ENCODE measurements at regions not wholly inside any gene's neighbourhood (a gene's known extent, or its start where the extent isn't known, plus 50 kb on each side); places are given as distances from the start of the nearest gene placed in this dataset.

DNA sequence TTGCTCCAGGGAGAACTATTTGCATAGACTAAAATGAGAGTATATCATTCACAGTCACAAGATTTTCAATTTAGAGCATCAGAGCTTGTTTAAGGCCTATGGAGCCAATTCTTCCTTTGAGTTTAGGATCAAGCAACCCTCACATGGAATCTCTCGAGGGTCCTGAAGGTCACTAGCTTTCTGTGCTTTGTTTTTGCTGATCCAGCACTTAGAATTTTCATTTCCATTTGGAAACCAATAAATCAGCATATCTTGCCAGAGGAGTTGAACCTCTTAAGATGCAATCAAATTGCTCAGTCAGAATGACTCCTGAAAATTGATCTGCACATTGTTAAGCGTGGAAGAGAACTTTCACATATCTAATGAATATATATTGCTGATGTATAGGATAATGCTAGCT is 1039.6 kb downstream of the PDHA2 start:
- no peak for DNase-seq
- no peak overlapping the region for H3K27ac Mint-ChIP-seq
- H3K27me3 Mint-ChIP-seq: no peaks in the 10 kb centered on the region
- Histone ChIP-seq H3K27me3 (ENCODE audit: insufficient read depth, low read length, poor library complexity, severe bottlenecking) (no peaks in the 10 kb centered on the region), H3K9me3 (ENCODE audit: low read length) (no peaks in the 10 kb centered on the region), H3K4me1 (ENCODE audit: insufficient read depth, low read length) (no peaks in the 10 kb centered on the region), H3K36me3 (ENCODE audit: insufficient read depth, low read length) (no peaks in the 10 kb centered on the region), H3K4me3 (ENCODE audit: low read length) (no peak overlapping the region), H3K27ac (ENCODE audit: low read depth, low read length) (no peak overlapping the region)
- peaks cover 0 to 8% (median 6%) of the 10 kb centered on the region in 5 donors for H3K9me3 Mint-ChIP-seq
- ChIA-PET CTCF (no interaction called here), POLR2A (no interaction called here)
- no peaks in the 10 kb centered on the region for H3K4me1 Mint-ChIP-seq
- H3K4me3 Mint-ChIP-seq: no peak overlapping the region
- H3K36me3 Mint-ChIP-seq: no peaks in the 10 kb centered on the region

DNA sequence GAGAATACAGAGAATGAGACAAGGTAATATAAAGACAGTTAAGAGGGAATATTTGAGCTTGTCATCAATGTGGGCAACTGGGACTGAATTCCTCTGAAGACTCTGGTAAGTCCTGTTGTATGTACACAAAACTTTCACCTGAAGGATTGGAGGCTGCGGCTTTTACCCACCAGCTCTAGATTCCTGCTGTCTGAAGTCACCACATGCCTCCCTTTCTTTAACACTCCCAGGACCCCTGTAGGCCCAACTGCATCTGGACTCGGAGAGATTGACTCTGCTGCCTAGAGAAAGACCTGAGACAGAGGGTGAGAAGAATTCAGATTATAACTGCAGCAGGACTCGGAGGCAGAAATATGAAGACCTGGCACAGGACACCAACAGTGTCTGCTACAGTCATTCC is 1048.0 kb downstream of the PDHA2 start:
- POLR2A ChIA-PET: no interaction called here
- CTCF ChIA-PET: no interaction called here
- H3K27ac Mint-ChIP-seq: no peak overlapping the region

DNA sequence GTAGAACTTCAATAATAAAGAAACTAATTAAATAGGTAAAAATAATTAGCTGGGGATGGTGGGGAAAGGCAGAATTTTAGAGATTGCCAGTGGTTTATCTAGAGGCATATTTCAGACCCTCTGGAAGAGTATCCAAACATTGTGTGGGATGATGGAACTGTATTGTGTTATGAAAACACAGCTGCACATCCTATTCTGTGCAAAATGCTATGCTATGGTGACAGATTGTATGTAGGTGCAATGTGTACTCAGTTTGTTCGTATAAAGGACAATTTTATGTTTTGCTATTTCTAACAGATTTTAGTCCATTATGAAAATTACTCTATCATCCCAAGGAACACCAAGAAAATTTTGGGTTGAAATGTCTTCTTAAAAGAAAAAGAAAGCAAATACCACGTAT is 1054.7 kb downstream of the PDHA2 start:
- CTCF ChIA-PET: no interaction called here
- no peaks in the 10 kb centered on the region for H3K36me3 Mint-ChIP-seq
- no peak overlapping the region for H3K4me3 Mint-ChIP-seq
- H3K9me3 Mint-ChIP-seq: peaks cover 0 to 31% (median 2%) of the 10 kb centered on the region in 5 donors
- POLR2A ChIA-PET: no interaction called here
- H3K9me3 ChIP-seq (ENCODE audit: low read length): no peaks in the 10 kb centered on the region
- H3K4me3 ChIP-seq (ENCODE audit: low read length): no peak overlapping the region
- no peaks in the 10 kb centered on the region for H3K4me1 ChIP-seq (ENCODE audit: insufficient read depth, low read length)
- no peak overlapping the region for H3K27ac Mint-ChIP-seq
- H3K4me1 Mint-ChIP-seq: no peaks in the 10 kb centered on the region
- H3K27me3 ChIP-seq (ENCODE audit: insufficient read depth, low read length, poor library complexity, severe bottlenecking): no peaks in the 10 kb centered on the region
- no peaks in the 10 kb centered on the region for H3K36me3 ChIP-seq (ENCODE audit: insufficient read depth, low read length)
- H3K27me3 Mint-ChIP-seq: no peaks in the 10 kb centered on the region
- no peak for DNase-seq
- no peak overlapping the region for H3K27ac ChIP-seq (ENCODE audit: low read depth, low read length)

More for the DNA sequence above, 1048.0 kb downstream of the PDHA2 start:
- peaks cover 0 to 10% (median 0%) of the 10 kb centered on the region in 5 donors for H3K9me3 Mint-ChIP-seq
- no peaks in the 10 kb centered on the region for H3K36me3 Mint-ChIP-seq
- no peaks in the 10 kb centered on the region for H3K27me3 Mint-ChIP-seq
- Histone ChIP-seq H3K27ac (ENCODE audit: low read depth, low read length) (no peak overlapping the region), H3K4me1 (ENCODE audit: insufficient read depth, low read length) (no peaks in the 10 kb centered on the region), H3K4me3 (ENCODE audit: low read length) (no peak overlapping the region), H3K36me3 (ENCODE audit: insufficient read depth, low read length) (no peaks in the 10 kb centered on the region), H3K27me3 (ENCODE audit: insufficient read depth, low read length, poor library complexity, severe bottlenecking) (no peaks in the 10 kb centered on the region), H3K9me3 (ENCODE audit: low read length) (no peaks in the 10 kb centered on the region)
- H3K4me1 Mint-ChIP-seq: no peaks in the 10 kb centered on the region
- H3K4me3 Mint-ChIP-seq: no peak overlapping the region
- no peak for DNase-seq

DNA sequence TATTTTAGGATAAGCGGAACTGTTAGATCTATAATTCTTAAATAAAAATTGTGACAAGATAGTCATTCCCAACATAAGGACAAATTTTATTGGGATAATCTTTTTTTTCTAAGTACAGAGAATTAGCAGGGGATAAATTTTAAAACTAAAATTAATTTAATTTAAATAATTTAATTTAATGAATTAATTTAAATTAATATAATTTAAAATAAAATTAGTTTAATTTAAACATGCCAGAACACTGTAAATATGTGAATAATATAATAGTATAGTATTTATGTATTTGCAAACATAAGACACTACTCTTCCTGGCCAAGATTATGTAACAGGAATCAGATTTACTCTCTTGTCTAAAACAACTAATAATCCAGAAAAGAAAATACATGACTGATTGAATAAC is 1055.9 kb downstream of the PDHA2 start:
- no peak for DNase-seq
- H3K4me3 Mint-ChIP-seq: no peak overlapping the region
- H3K27ac ChIP-seq (ENCODE audit: low read depth, low read length): no peak overlapping the region
- CTCF ChIA-PET: no interaction called here
- no peaks in the 10 kb centered on the region for H3K4me1 Mint-ChIP-seq
- peaks cover 0 to 33% (median 2%) of the 10 kb centered on the region in 5 donors for H3K9me3 Mint-ChIP-seq
- H3K27me3 Mint-ChIP-seq: no peaks in the 10 kb centered on the region
- H3K36me3 ChIP-seq (ENCODE audit: insufficient read depth, low read length): no peaks in the 10 kb centered on the region
- no peaks in the 10 kb centered on the region for H3K9me3 ChIP-seq (ENCODE audit: low read length)
- POLR2A ChIA-PET: no interaction called here
- H3K36me3 Mint-ChIP-seq: no peaks in the 10 kb centered on the region
- no peak overlapping the region for H3K4me3 ChIP-seq (ENCODE audit: low read length)
- H3K27ac Mint-ChIP-seq: no peak overlapping the region
- no peaks in the 10 kb centered on the region for H3K27me3 ChIP-seq (ENCODE audit: insufficient read depth, low read length, poor library complexity, severe bottlenecking)
- H3K4me1 ChIP-seq (ENCODE audit: insufficient read depth, low read length): no peaks in the 10 kb centered on the region

DNA sequence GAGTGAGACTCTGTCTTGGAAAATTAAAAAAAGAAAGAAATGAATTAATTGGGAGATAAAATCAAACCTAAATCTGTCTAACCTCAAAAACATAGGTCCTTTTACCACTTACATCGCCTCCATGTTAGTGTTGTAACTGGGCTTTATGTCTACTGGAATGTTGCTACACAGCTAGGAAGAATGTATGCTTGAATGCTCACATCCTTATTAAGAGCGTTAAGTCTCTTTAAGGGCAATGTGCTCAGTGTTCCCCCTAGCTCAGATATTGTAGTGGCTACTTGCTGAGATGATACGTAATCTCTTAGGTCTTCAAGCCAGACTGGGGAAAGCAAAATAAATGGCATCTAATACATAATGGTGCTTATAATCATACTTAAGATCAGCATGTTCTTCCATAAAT is 1072.8 kb downstream of the PDHA2 start:
- Mint-ChIP-seq H3K4me1 (no peaks in the 10 kb centered on the region), H3K4me3 (no peak overlapping the region), H3K9me3 (peaks cover 0 to 14% (median 4%) of the 10 kb centered on the region in 5 donors), H3K27me3 (no peaks in the 10 kb centered on the region), H3K36me3 (no peaks in the 10 kb centered on the region), H3K27ac (no peak overlapping the region)
- Histone ChIP-seq H3K27ac (ENCODE audit: low read depth, low read length) (no peak overlapping the region), H3K27me3 (ENCODE audit: insufficient read depth, low read length, poor library complexity, severe bottlenecking) (no peaks in the 10 kb centered on the region), H3K9me3 (ENCODE audit: low read length) (no peaks in the 10 kb centered on the region), H3K4me1 (ENCODE audit: insufficient read depth, low read length) (no peaks in the 10 kb centered on the region), H3K4me3 (ENCODE audit: low read length) (no peak overlapping the region), H3K36me3 (ENCODE audit: insufficient read depth, low read length) (no peaks in the 10 kb centered on the region)
- no peak for DNase-seq
- ChIA-PET CTCF (no interaction called here), POLR2A (no interaction called here)

DNA sequence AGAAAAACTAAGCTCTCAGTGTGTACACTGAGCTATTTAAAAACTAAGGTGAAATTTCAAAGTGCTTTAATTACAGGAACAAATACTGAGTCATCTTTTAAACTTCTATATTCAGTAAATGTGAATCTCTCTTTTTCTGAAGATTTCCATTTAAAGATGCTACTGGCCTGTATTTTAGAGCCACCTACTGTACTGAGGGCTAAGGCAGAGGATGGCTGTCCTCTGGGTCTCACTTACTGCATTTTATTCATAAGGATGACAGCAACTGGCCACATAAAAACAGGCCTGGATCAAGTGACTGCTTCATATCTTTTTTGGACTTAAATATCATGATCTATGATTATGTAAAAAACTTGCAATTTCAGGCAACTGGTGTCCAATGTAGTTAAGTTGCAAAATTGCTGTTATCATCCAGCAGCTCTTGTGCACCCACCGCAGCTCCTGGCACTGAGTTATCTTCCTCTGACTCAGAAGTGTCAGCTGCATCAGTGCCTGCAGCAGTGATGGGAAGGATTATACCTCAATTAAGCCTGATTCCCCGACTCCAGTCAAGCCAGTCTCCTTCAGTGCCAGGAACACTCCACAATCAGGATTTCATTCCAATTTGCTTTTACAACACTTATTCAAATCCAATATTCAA is 1073.7 kb downstream of the PDHA2 start:
- H3K27ac Mint-ChIP-seq: no peak overlapping the region

DNA sequence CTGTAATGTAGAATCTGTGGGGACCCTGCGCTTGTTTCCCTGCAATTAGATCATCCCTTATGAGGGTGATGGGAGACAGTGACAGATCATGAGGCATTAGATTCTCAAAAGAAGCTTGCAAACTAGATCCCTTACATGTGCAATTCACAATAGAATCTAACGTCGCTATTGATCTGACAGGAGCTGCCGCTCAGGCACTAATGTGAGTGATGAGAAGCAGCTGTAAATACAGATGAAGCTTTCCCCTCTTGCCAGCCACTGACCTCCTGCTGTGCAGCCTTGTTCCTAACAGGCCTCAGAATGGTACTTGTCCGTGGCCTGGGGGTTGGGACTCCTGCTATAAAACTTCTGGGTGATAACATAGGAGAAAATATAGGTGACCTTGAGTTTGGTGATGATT is 1076.8 kb downstream of the PDHA2 start:
- Mint-ChIP-seq H3K27me3 (no peaks in the 10 kb centered on the region), H3K27ac (no peak overlapping the region), H3K4me1 (no peaks in the 10 kb centered on the region), H3K4me3 (no peak overlapping the region), H3K9me3 (peaks cover 0 to 28% (median 5%) of the 10 kb centered on the region in 5 donors), H3K36me3 (no peaks in the 10 kb centered on the region)
- Histone ChIP-seq H3K9me3 (ENCODE audit: low read length) (no peaks in the 10 kb centered on the region), H3K27ac (ENCODE audit: low read depth, low read length) (no peak overlapping the region), H3K4me3 (ENCODE audit: low read length) (no peak overlapping the region), H3K4me1 (ENCODE audit: insufficient read depth, low read length) (no peaks in the 10 kb centered on the region), H3K36me3 (ENCODE audit: insufficient read depth, low read length) (no peaks in the 10 kb centered on the region), H3K27me3 (ENCODE audit: insufficient read depth, low read length, poor library complexity, severe bottlenecking) (no peaks in the 10 kb centered on the region)
- no peak for DNase-seq
- ChIA-PET CTCF (no interaction called here), POLR2A (no interaction called here)

More for the DNA sequence above, 1073.7 kb downstream of the PDHA2 start:
- Histone ChIP-seq H3K9me3 (ENCODE audit: low read length) (no peaks in the 10 kb centered on the region), H3K27me3 (ENCODE audit: insufficient read depth, low read length, poor library complexity, severe bottlenecking) (no peaks in the 10 kb centered on the region), H3K36me3 (ENCODE audit: insufficient read depth, low read length) (no peaks in the 10 kb centered on the region), H3K4me3 (ENCODE audit: low read length) (no peak overlapping the region), H3K27ac (ENCODE audit: low read depth, low read length) (no peak overlapping the region), H3K4me1 (ENCODE audit: insufficient read depth, low read length) (no peaks in the 10 kb centered on the region)
- ChIA-PET CTCF (no interaction called here), POLR2A (no interaction called here)
- DNase-seq: no peak
- no peaks in the 10 kb centered on the region for H3K36me3 Mint-ChIP-seq
- H3K4me1 Mint-ChIP-seq: no peaks in the 10 kb centered on the region
- no peaks in the 10 kb centered on the region for H3K27me3 Mint-ChIP-seq
- peaks cover 0 to 12% (median 8%) of the 10 kb centered on the region in 5 donors for H3K9me3 Mint-ChIP-seq
- H3K4me3 Mint-ChIP-seq: no peak overlapping the region

DNA sequence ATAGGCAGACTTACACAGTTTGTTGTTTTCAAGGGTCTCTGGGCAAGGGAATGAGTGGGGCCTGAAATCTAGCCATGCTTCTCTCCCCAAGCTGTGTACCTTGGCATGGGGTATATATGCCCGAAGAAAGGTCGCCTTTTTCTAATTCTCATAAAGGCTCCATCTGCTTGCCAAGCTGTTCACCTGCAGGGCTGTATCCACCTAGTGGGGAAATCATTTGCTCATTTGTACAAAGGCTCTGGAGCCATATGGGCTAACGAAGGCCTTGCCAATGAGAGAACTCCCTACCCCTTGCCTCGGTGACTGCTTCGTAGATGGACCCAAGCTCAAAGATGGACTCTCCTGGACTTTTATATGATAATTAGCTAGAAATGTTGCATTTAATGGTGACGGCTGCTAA is 1097.0 kb downstream of the PDHA2 start:
- Mint-ChIP-seq H3K27me3 (no peaks in the 10 kb centered on the region), H3K36me3 (no peaks in the 10 kb centered on the region), H3K4me3 (no peak overlapping the region), H3K27ac (no peak overlapping the region), H3K4me1 (no peaks in the 10 kb centered on the region), H3K9me3 (peaks cover 0 to 10% (median 2%) of the 10 kb centered on the region in 5 donors)
- DNase-seq: no peak
- POLR2A ChIA-PET: no interaction called here
- Histone ChIP-seq H3K9me3 (ENCODE audit: low read length) (no peaks in the 10 kb centered on the region), H3K36me3 (ENCODE audit: insufficient read depth, low read length) (no peaks in the 10 kb centered on the region), H3K27me3 (ENCODE audit: insufficient read depth, low read length, poor library complexity, severe bottlenecking) (no peaks in the 10 kb centered on the region), H3K4me3 (ENCODE audit: low read length) (no peak overlapping the region), H3K27ac (ENCODE audit: low read depth, low read length) (no peak overlapping the region), H3K4me1 (ENCODE audit: insufficient read depth, low read length) (no peaks in the 10 kb centered on the region)
- CTCF ChIA-PET: no interaction called here

DNA sequence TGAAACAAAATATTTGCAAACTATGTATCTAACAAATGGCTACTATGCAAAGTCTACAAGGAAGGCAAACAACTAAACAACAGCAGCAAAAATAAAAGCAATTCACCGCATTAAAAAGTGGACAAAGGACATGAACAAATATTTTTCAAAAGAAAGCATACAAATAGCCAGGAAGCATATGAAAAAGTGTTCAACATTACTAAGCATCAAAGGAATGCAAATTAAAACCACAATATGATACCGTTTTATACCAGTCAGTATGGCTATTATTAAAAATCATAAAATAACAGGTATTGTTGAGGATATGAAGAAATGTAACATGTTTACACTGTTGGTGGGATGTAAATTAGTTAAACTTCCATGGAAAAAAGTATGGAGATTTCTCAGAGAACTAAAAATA is 1106.7 kb downstream of the PDHA2 start:
- DNase-seq: no peak
- Histone ChIP-seq H3K36me3 (ENCODE audit: insufficient read depth, low read length) (no peaks in the 10 kb centered on the region), H3K9me3 (ENCODE audit: low read length) (no peaks in the 10 kb centered on the region), H3K27me3 (ENCODE audit: insufficient read depth, low read length, poor library complexity, severe bottlenecking) (no peaks in the 10 kb centered on the region), H3K4me3 (ENCODE audit: low read length) (no peak overlapping the region), H3K27ac (ENCODE audit: low read depth, low read length) (no peak overlapping the region), H3K4me1 (ENCODE audit: insufficient read depth, low read length) (no peaks in the 10 kb centered on the region)
- ChIA-PET CTCF (no interaction called here), POLR2A (no interaction called here)
- Mint-ChIP-seq H3K4me3 (no peak overlapping the region), H3K27me3 (no peaks in the 10 kb centered on the region), H3K4me1 (no peaks in the 10 kb centered on the region), H3K9me3 (peaks cover 2 to 30% (median 2%) of the 10 kb centered on the region in 5 donors), H3K27ac (no peak overlapping the region), H3K36me3 (no peaks in the 10 kb centered on the region)

All from CD8-positive, alpha-beta memory T cell (primary cell).